OCI-LY7 (cell line): ENCODE measurements at regions not wholly inside any gene's neighbourhood (a gene's known extent, or its start where the extent isn't known, plus 50 kb on each side); places are given as distances from the start of the nearest gene placed in this dataset.

Experiments used
- EZH2phosphoT487 ChIP-seq: fragments of 200-600 bp; sonication (generic); IDR thresholded peaks from 2 replicates; pipeline ENCODE4 v1.6.1; 2018; ENCODE audit warnings: low read depth, borderline replicate concordance, mild to moderate bottlenecking, mixed run types, antibody characterized with exemption, low read length, moderate library complexity, mixed read lengths
- TF ChIP-seq, protein P1 (sequence below): fragments of 200-600 bp; sonication (generic); conservative IDR thresholded peaks from 2 replicates; pipeline ENCODE4 v1.5.1; 2014; ENCODE audit warnings: mild to moderate bottlenecking, antibody characterized with exemption, low read length, moderate library complexity, mixed read lengths

DNA sequence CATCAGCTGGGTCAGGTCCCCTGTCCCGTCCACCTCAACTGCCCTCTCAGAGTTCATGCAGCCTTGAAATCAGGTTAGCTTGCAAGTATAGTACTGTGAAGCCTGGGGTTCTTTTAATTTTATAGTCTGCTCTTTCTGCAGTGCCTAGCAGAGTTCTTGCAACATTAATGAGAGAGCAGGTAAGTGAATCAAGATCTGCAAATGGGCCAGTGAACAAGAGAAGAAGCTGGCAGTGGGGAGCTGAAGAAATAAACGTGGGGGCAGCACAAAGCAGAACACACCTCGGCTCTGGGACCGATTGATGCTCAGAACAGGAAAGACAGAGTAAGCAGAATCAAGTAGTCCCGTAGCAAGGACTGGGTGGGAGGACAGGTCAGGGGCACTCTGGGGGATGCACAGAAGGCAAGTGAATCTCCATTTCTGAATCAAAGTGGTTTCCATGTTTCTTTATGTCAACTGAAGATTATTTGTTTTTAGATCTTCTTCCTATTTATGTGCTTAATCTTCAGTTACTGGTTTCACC, 675.5 kb downstream of the RNF144A start:
- TF ChIP-seq, protein P1, sequence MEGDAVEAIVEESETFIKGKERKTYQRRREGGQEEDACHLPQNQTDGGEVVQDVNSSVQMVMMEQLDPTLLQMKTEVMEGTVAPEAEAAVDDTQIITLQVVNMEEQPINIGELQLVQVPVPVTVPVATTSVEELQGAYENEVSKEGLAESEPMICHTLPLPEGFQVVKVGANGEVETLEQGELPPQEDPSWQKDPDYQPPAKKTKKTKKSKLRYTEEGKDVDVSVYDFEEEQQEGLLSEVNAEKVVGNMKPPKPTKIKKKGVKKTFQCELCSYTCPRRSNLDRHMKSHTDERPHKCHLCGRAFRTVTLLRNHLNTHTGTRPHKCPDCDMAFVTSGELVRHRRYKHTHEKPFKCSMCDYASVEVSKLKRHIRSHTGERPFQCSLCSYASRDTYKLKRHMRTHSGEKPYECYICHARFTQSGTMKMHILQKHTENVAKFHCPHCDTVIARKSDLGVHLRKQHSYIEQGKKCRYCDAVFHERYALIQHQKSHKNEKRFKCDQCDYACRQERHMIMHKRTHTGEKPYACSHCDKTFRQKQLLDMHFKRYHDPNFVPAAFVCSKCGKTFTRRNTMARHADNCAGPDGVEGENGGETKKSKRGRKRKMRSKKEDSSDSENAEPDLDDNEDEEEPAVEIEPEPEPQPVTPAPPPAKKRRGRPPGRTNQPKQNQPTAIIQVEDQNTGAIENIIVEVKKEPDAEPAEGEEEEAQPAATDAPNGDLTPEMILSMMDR, result no peak
- TF ChIP-seq EZH2phosphoT487, result no peak
